Endodermal cell (in vitro differentiated cells): ENCODE measurements at regions not wholly inside any gene's neighbourhood (a gene's known extent, or its start where the extent isn't known, plus 50 kb on each side); places are given as distances from the start of the nearest gene placed in this dataset.

Experiments
- DNase-seq: peaks from one replicate; pipeline ENCODE4 v3.0.0-alpha.2; 2017
- H3K27ac ChIP-seq: 2 replicates; pipeline ENCODE4 v1.5.1; 2013; ENCODE audit warnings: mild to moderate bottlenecking, low read depth, low read length, moderate library complexity
- H3K27me3 ChIP-seq: 2 replicates; pipeline ENCODE4 v1.6.1; 2013; ENCODE audit warnings: mild to moderate bottlenecking, low read length, moderate library complexity; ENCODE audit not compliant: insufficient read depth, control insufficient read depth, poor library complexity, severe bottlenecking
- H3K36me3 ChIP-seq: 2 replicates; pipeline ENCODE4 v1.7.0; 2013; ENCODE audit warnings: mild to moderate bottlenecking, low read length, moderate library complexity; ENCODE audit not compliant: control insufficient read depth, insufficient read depth
- H3K4me1 ChIP-seq: one replicate; pipeline ENCODE4 v1.7.0; 2013; ENCODE audit warnings: low read length; ENCODE audit not compliant: control insufficient read depth, insufficient read depth
- H3K4me3 ChIP-seq: 2 replicates; pipeline ENCODE4 v1.5.1; 2013; ENCODE audit warnings: mild to moderate bottlenecking, low read length, moderate library complexity
- H3K9ac ChIP-seq: 2 replicates; pipeline ENCODE4 v1.6.1; 2013; ENCODE audit warnings: mild to moderate bottlenecking, low read length, moderate library complexity; ENCODE audit not compliant: poor library complexity, severe bottlenecking; ENCODE audit errors: extremely low read depth
- H3K9me3 ChIP-seq: 2 replicates; pipeline ENCODE4 v1.6.1; 2013; ENCODE audit warnings: mild to moderate bottlenecking, low read length, moderate library complexity; ENCODE audit not compliant: control insufficient read depth
- H3K27ac Mint-ChIP-seq: 2 replicates; pipeline ENCODE4 v1.8.0; 2020; ENCODE audit warnings: mixed read lengths
- H3K27me3 Mint-ChIP-seq: 2 replicates; pipeline ENCODE4 v1.8.0; 2021; ENCODE audit warnings: mild to moderate bottlenecking, mixed read lengths; ENCODE audit not compliant: insufficient read depth
- H3K36me3 Mint-ChIP-seq: 2 replicates; pipeline ENCODE4 v1.8.0; 2020; ENCODE audit warnings: low read depth, mixed read lengths
- H3K4me1 Mint-ChIP-seq: 2 replicates; pipeline ENCODE4 v1.8.0; 2020; ENCODE audit warnings: mixed read lengths
- H3K4me3 Mint-ChIP-seq: 2 replicates; pipeline ENCODE4 v1.8.0; 2020; ENCODE audit warnings: mild to moderate bottlenecking, moderate library complexity, mixed read lengths
- H3K9me3 Mint-ChIP-seq: 2 replicates; pipeline ENCODE4 v1.8.0; 2020; ENCODE audit warnings: mild to moderate bottlenecking, mixed read lengths
- WGBS, 2 experiments: methylation state at CpG; one replicate each; pipeline versions ENCODE4 v1.1.5 to v1.1.7; 2013; ENCODE audit warnings: missing lambda C conversion rate in 2 of 2, mixed read lengths in 1 of 2; ENCODE audit not compliant: insufficient coverage in 1 of 2, insufficient read length in 1 of 2; 5-methylcytosine and 5-hydroxymethylcytosine counted together
- TF ChIP-seq, protein P1 (sequence below): fragments of 200-600 bp; sonication (generic); conservative IDR thresholded peaks from 2 replicates; pipeline ENCODE4 v1.5.0; 2021; ENCODE audit warnings: antibody characterized with exemption, mild to moderate bottlenecking

DNA sequence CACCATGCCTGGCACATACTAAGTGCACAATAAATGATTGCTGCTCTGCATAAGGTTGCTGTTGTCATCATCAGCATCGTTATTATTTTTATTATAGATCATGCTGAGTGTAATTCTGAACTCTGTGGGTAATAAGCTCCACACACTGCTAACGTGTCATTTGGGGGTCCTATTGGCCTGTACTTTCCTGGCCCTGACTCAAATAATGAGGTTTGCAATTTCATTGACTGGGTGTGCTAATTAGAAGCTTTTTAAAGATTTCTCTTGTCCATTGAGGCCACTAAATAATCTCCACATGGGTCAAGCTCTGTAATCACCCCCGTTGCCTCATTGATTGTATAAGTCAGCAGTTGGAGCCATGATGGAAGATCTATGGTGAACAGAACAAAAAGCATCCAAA lies 320.8 kb upstream of the TMPO start:
- H3K27me3 Mint-ChIP-seq, result no peaks in the 10 kb centered on the region
- no peak overlapping the region for H3K4me3 Mint-ChIP-seq
- Histone ChIP-seq H3K9ac (no peak overlapping the region), H3K9me3 (no peaks in the 10 kb centered on the region), H3K4me3 (no peak overlapping the region), H3K4me1 (peaks cover 10% of the 10 kb centered on the region), H3K27ac (no peak overlapping the region), H3K36me3 (no peaks in the 10 kb centered on the region), H3K27me3 (no peaks in the 10 kb centered on the region)
- TF ChIP-seq, protein P1, sequence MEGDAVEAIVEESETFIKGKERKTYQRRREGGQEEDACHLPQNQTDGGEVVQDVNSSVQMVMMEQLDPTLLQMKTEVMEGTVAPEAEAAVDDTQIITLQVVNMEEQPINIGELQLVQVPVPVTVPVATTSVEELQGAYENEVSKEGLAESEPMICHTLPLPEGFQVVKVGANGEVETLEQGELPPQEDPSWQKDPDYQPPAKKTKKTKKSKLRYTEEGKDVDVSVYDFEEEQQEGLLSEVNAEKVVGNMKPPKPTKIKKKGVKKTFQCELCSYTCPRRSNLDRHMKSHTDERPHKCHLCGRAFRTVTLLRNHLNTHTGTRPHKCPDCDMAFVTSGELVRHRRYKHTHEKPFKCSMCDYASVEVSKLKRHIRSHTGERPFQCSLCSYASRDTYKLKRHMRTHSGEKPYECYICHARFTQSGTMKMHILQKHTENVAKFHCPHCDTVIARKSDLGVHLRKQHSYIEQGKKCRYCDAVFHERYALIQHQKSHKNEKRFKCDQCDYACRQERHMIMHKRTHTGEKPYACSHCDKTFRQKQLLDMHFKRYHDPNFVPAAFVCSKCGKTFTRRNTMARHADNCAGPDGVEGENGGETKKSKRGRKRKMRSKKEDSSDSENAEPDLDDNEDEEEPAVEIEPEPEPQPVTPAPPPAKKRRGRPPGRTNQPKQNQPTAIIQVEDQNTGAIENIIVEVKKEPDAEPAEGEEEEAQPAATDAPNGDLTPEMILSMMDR, result no peak
- 90 to 93% methylated on average over 3 of the region's 3 CpGs for WGBS, 2 experiments
- no peak overlapping the region for H3K27ac Mint-ChIP-seq
- DNase-seq, result no peak
- H3K9me3 Mint-ChIP-seq, result no peaks in the 10 kb centered on the region
- no peaks in the 10 kb centered on the region for H3K36me3 Mint-ChIP-seq
- H3K4me1 Mint-ChIP-seq, result peaks cover 34% of the 10 kb centered on the region

- H3K9me3 ChIP-seq, result peaks cover 6% of the 10 kb centered on the region
- DNase-seq, result no peak
- no peak overlapping the region for H3K9ac ChIP-seq
- H3K27me3 Mint-ChIP-seq, result no peaks in the 10 kb centered on the region
- no peak overlapping the region for H3K4me3 ChIP-seq
- no peaks in the 10 kb centered on the region for H3K27me3 ChIP-seq
- peaks cover 15% of the 10 kb centered on the region for H3K4me1 Mint-ChIP-seq
- no peak overlapping the region for H3K4me3 Mint-ChIP-seq
- peaks cover 21% of the 10 kb centered on the region for H3K9me3 Mint-ChIP-seq
- peaks cover 3% of the 10 kb centered on the region for H3K4me1 ChIP-seq
- 71 to 90% methylated on average over 3 to 4 of the region's 4 CpGs for WGBS, 2 experiments
- TF ChIP-seq, protein P1, result peak; percentile 33
- peaks cover 6% of the 10 kb centered on the region for H3K36me3 Mint-ChIP-seq
- no peak overlapping the region for H3K27ac Mint-ChIP-seq
- no peaks in the 10 kb centered on the region for H3K36me3 ChIP-seq
- no peak overlapping the region for H3K27ac ChIP-seq
Observed at GRCh38 chr12:98198261-98198982, 317.0 kb upstream of the TMPO start.

- Mint-ChIP-seq H3K4me1 (peaks cover 12% of the 10 kb centered on the region), H3K4me3 (no peak overlapping the region), H3K36me3 (peaks cover 4% of the 10 kb centered on the region), H3K9me3 (peaks cover 27% of the 10 kb centered on the region), H3K27ac (no peak overlapping the region), H3K27me3 (no peaks in the 10 kb centered on the region)
- Histone ChIP-seq H3K4me1 (peaks cover 4% of the 10 kb centered on the region), H3K9me3 (no peaks in the 10 kb centered on the region), H3K27ac (no peak overlapping the region), H3K36me3 (no peaks in the 10 kb centered on the region), H3K27me3 (no peaks in the 10 kb centered on the region), H3K4me3 (no peak overlapping the region), H3K9ac (no peak overlapping the region)
- WGBS, 2 experiments, result 89 to 96% methylated on average over 6 to 7 of the region's 7 CpGs
- no peak for DNase-seq
- TF ChIP-seq, protein P1, result no peak
Observed at GRCh38 chr12:98208816-98209215, 306.6 kb upstream of the TMPO start.
